ENCODE measurements at regions not wholly inside any gene's neighbourhood (a gene's known extent, or its start where the extent isn't known, plus 50 kb on each side); places are given as distances from the start of the nearest gene placed in this dataset.
A peak's percentile ranks its signal among the peaks of the same experiment; 100 is the strongest.
"Not testable (repeated sequence)": the region's sequence is repeated elsewhere in the genome, so short reads cannot be mapped to it uniquely, and the experiment has no call there.

GRCh38 chr4:18113710-18114331 is 92.3 kb upstream of the LCORL start:
- H3K9me3 ChIP-seq: no peaks in the 10 kb centered on the region
- H3K27me3 ChIP-seq: no peaks in the 10 kb centered on the region
- no peak overlapping the region for H3K27ac ChIP-seq
- no peaks in the 10 kb centered on the region for H3K36me3 ChIP-seq
- WGBS, 2 donors: 87 to 88% methylated on average over 2 of the region's 2 CpGs
- DNase-seq: no peak
- TF ChIP-seq POLR2A (IDR thresholded peaks at IDR 0.05) (no peak), CTCF (IDR thresholded peaks at IDR 0.05) (no peak)
- intact Hi-C loops (cut with DNase I): no loop called here
- no peak overlapping the region for H3K4me3 ChIP-seq
- peaks cover 0 to 22% (median 8%) of the 10 kb centered on the region in 3 donors for H3K4me1 ChIP-seq

GRCh38 chr4:18111081-18111480 is 89.5 kb upstream of the LCORL start:
- TF ChIP-seq POLR2A (IDR thresholded peaks at IDR 0.05) (no peak), CTCF (IDR thresholded peaks at IDR 0.05) (no peak)
- Histone ChIP-seq H3K4me1 (peaks cover 0 to 49% (median 11%) of the 10 kb centered on the region in 3 donors), H3K9me3 (no peaks in the 10 kb centered on the region), H3K27me3 (no peaks in the 10 kb centered on the region), H3K36me3 (no peaks in the 10 kb centered on the region), H3K27ac (no peak overlapping the region), H3K4me3 (no peak overlapping the region)
- intact Hi-C loops (cut with DNase I): no loop called here
- WGBS, 2 donors: 45 to 54% methylated on average over 4 of the region's 4 CpGs
- no peak for DNase-seq

- intact Hi-C loops (cut with DNase I): no loop called here
- Histone ChIP-seq H3K4me1 (peaks cover 0 to 59% (median 20%) of the 10 kb centered on the region in 3 donors), H3K27me3 (no peaks in the 10 kb centered on the region), H3K36me3 (no peaks in the 10 kb centered on the region), H3K4me3 (no peak overlapping the region), H3K9me3 (no peaks in the 10 kb centered on the region), H3K27ac (no peak overlapping the region)
- 36 to 37% methylated on average over 6 of the region's 6 CpGs for WGBS, 2 donors
- DNase-seq: no peak
- no peak for TF ChIP-seq CTCF (IDR thresholded peaks at IDR 0.05)
- no peak for TF ChIP-seq POLR2A (IDR thresholded peaks at IDR 0.05)
Measured at GRCh38 chr4:18110099-18110498, 88.5 kb upstream of the LCORL start.

DNA sequence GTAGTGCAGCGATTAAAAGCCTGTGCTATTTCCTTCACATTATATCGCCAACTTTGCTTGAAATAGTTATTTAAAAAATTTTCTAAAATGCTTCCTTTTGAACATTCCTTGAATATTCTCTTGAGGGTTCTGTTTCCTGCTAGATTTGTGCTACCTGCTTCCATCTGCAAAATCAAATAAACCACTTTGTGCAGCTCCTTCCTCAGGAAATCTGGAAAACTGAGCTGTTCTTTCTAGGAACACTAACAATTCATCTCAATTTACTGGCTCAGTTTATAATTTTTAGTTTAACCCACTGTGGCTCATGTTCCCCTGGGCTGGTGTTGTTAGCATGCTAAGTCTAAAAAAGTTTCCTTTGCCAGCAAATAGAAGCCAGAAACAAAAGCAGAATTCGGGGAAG is 88.1 kb upstream of the LCORL start:
- H3K36me3 ChIP-seq: no peaks in the 10 kb centered on the region
- H3K9me3 ChIP-seq: no peaks in the 10 kb centered on the region
- H3K4me3 ChIP-seq: no peak overlapping the region
- TF ChIP-seq CTCF (IDR thresholded peaks at IDR 0.05) (no peak), POLR2A (IDR thresholded peaks at IDR 0.05) (no peak)
- intact Hi-C loops (cut with DNase I): no loop called here
- no peak overlapping the region for H3K27ac ChIP-seq
- 33 to 40% methylated on average over 3 of the region's 3 CpGs for WGBS, 2 donors
- no peaks in the 10 kb centered on the region for H3K27me3 ChIP-seq
- peaks cover 0 to 64% (median 20%) of the 10 kb centered on the region in 3 donors for H3K4me1 ChIP-seq
- no peak for DNase-seq

- H3K9me3 ChIP-seq; intact Hi-C loops (cut with DNase I); H3K4me3 ChIP-seq; DNase-seq; H3K27me3 ChIP-seq; H3K36me3 ChIP-seq: not testable (repeated sequence)
- H3K4me1 ChIP-seq: peaks cover 0 to 65% (median 20%) of the 10 kb centered on the region in 3 donors
- H3K27ac ChIP-seq: peak overlapping the region in 2 of 4 donors; percentile 46 to 78
- 51 to 67% methylated on average over 4 of the region's 4 CpGs for WGBS, 2 donors
Measured at GRCh38 chr4:18107848-18108528, 86.4 kb upstream of the LCORL start.

Measured in esophagus squamous epithelium (tissue), 5 donors.